Prostate gland (tissue), 2 donors: ENCODE measurements at regions not wholly inside any gene's neighbourhood (a gene's known extent, or its start where the extent isn't known, plus 50 kb on each side); places are given as distances from the start of the nearest gene placed in this dataset.

Experiments
- POLR2A ChIP-seq: fragments of 450-650 bp; IDR thresholded peaks from one replicate; pipeline ENCODE4 v1.6.1; 2016; ENCODE audit warnings: antibody characterized with exemption, mild to moderate bottlenecking
- TF ChIP-seq, protein P1 (sequence below), 4 experiments: fragments of 200-600 bp in 2 of 4; fragments of 450-650 bp in 2 of 4; sonication (generic) in 2 of 4; IDR thresholded peaks; 1 replicate in 3 of 4; 2 replicates in 1 of 4; pipeline ENCODE4 v1.5.1; 2016 to 2019; ENCODE audit warnings: antibody characterized with exemption in 4 of 4, mild to moderate bottlenecking in 2 of 4, moderate library complexity in 2 of 4

GRCh38 chr9:86766511-86766910, 180.8 kb downstream of the GAS1 start:
- TF ChIP-seq, protein P1, sequence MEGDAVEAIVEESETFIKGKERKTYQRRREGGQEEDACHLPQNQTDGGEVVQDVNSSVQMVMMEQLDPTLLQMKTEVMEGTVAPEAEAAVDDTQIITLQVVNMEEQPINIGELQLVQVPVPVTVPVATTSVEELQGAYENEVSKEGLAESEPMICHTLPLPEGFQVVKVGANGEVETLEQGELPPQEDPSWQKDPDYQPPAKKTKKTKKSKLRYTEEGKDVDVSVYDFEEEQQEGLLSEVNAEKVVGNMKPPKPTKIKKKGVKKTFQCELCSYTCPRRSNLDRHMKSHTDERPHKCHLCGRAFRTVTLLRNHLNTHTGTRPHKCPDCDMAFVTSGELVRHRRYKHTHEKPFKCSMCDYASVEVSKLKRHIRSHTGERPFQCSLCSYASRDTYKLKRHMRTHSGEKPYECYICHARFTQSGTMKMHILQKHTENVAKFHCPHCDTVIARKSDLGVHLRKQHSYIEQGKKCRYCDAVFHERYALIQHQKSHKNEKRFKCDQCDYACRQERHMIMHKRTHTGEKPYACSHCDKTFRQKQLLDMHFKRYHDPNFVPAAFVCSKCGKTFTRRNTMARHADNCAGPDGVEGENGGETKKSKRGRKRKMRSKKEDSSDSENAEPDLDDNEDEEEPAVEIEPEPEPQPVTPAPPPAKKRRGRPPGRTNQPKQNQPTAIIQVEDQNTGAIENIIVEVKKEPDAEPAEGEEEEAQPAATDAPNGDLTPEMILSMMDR (IDR thresholded peaks at IDR 0.05) = no peak
- no peak for TF ChIP-seq POLR2A
